Putamen (tissue), 1 donor: ENCODE measurements at regions not wholly inside any gene's neighbourhood (a gene's known extent, or its start where the extent isn't known, plus 50 kb on each side); places are given as distances from the start of the nearest gene placed in this dataset.

Experiments
- DNase-seq: peaks from one replicate; pipeline ENCODE4 v3.0.0-alpha.2; 2016; ENCODE audit warnings: low spot score

DNA sequence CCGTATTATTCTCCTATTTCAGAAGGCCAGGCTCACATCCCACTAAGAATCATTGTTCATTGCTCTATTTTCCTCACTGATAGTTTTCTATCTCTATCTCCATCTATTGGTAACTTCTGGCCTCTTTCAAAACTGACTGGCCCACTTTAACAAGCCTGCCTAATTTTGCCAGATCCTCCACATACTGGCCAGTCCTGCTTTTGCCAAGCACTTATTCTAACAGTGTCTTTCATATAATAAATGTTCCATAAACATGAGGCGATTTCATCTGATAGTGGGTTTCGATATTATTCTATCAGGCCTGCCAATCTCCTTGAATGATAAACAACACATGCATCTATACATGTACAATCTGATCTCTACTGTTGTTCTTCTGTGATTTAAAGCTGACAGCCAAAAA lies 125.9 kb upstream of the KCNH7 start:
- DNase-seq = no peak

- no peak for DNase-seq
Measured at GRCh38 chr2:162963156-162963555, 124.6 kb upstream of the KCNH7 start.

- no peak for DNase-seq
Measured at GRCh38 chr2:162945785-162946184, 107.2 kb upstream of the KCNH7 start.

DNA sequence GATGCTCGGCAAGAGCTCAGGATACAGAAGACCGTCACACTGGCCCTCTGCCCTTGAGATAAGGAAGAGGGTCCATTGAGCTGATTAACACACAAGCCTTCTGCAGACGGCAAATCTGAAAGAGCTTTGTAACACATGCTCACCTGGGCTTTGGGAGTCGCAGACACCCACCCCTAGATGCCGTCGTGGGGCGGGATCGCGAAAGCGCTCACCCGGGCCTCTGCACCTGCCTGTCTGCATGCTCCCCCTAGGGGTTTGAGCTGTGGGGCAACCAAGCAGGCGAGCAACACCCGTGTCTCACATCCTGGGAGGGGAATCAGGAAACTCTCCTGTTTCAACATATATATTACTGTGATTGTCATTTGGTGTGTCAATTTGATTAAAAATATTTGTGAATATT lies 99.8 kb upstream of the KCNH7 start:
- no peak for DNase-seq

DNA sequence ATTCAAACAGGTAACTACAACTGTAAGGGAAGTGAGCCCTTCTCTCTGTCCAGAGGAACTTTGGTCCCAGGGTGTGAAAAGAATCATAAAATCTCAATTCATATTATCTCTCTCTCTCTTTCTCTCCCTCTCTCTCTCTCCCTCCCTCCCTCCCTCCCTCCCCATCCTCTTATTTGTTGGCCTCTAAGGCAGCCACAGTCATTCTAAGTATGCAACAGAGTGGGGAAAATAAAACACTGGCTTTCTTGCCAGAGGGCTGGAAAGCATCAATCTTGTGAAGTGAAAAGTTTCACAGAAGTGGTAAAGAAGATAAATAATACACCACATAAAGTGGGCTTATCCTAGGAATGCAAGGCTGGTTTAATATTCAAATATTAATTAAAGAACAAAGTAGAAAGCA lies 95.6 kb upstream of the KCNH7 start:
- no peak for DNase-seq

DNA sequence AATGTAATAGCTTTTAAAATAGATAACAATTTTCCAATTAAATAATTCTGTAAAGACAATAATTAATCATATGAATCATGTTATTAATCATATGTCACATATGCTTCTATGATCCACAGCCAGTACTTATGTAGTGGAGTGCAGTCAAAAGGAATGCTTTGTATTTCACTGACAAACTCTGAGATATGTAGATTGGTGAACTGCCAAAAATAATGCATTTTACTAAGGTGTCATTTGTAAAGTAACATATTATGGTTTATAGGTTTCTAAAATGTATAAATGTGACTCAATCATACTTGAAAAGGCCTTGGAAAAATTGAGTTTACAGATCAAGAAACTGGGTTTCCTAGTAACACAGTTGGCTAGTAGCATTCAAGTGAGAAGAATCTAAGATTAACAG lies 93.8 kb upstream of the KCNH7 start:
- no peak for DNase-seq

DNA sequence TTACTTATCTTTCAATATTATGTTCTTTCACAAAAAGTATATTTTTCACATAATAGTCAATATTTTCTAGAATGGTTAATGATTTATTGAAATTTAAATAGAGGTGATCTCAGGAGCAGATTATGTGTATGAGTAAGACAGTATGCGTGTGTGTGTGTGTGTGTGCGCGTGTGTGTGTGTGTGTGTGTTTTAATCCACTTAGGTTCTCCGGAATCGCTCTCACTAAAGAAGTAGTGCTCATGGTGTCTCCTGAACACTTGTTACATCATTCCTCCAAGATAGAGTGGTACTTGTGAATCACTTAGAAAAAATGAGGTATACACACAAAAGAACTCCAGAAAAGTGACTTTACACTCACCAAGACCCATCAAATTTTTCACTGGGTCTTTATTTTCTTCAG lies 91.0 kb upstream of the KCNH7 start:
- DNase-seq = no peak

DNA sequence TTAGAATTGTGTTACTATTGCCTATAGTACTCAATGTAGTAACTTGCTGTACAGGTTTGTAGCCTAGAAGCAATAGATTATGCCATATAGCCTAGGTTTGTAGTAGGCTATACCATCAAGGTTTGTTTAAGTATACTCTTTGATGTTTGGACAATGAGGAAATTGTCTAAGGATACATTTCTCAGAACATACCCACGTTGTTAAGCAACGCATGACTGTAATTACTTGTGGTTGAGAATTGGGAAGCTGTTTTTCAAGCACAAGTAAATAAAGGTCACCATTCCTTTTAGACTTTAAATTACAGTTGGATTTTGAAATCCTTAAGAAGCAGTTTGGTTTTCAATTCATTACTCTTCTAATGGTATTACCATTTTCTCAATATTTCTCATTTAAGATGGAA lies 89.8 kb upstream of the KCNH7 start:
- no peak for DNase-seq

- DNase-seq = no peak
Measured at GRCh38 chr2:162926907-162927306, 88.3 kb upstream of the KCNH7 start.

DNA sequence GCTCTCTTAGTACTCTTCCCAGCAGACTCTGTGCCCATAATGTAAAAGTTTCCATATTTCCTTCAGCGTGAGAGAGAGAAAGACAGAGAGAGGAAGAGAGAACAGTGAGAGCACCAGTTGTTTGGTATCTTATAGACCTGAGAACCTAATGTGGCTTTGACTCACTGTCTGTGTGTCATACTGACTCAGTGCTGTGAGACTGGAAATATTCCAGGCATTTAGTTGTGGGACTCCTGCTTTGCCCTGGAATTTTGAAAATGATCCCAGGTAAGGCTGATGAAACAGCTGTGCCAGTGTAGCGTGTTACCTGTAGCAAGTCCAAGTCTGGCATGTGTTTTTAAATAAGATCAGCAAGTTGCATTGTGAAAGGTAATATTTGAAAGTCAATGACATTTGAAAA lies 87.9 kb upstream of the KCNH7 start:
- no peak for DNase-seq

DNA sequence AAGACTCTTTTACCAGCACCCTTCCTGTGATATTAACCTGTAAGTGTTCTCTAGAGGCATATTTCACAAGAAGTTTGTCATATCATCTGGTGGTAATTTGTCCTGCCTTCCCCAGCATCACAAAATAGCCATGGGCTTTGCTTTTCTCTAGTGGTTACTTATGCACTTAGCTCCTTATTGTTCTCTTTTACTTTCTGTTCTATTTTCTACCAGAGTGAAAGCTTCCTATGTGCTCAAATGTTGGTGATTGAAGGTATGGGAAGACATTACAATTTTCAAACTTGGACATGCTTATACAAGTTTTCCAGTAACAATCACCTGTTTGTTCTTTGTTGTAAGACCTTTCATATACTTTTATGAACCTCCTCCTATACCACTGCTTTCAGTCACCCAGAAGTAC lies 87.0 kb upstream of the KCNH7 start:
- no peak for DNase-seq

DNA sequence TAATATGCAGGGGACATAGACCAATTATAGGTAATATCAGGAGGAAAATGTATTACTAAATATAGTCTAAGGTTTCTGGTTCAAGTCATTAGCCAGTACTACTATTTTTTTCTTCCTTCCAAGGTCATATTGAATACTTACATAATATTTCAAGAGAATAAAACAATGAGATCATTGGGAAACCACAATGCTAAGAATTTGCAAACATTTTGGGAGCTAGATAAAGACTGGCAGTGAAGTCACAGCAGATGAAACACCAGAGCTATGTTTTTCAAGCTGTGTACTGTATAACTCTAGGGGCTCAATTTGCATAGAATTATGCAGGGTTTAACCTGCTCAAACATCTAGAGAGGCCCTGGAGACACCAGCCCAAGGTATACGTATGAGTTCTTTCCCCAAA lies 80.5 kb upstream of the KCNH7 start:
- DNase-seq = no peak

DNA sequence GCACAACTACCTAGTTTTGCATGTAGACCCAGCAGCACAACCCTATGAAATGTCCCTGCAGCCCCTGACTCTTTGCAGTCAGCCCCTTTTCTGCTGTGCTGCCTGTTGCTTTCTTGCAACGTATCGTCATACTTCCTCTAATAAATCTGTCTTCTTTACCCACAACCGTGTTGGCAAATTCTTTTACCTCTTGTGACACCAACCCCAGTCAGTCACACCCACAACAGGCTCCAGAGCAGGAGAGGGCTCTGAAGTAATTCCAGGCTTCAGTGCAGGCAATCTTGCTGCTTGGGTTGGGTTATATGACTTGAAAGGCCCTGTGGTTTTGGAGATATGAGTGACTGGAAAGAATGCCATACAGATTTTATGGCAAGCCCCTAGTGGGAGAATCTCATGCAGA lies 79.1 kb upstream of the KCNH7 start:
- DNase-seq = no peak

- no peak for DNase-seq
Measured at GRCh38 chr2:162916286-162916801, 77.8 kb upstream of the KCNH7 start.

DNA sequence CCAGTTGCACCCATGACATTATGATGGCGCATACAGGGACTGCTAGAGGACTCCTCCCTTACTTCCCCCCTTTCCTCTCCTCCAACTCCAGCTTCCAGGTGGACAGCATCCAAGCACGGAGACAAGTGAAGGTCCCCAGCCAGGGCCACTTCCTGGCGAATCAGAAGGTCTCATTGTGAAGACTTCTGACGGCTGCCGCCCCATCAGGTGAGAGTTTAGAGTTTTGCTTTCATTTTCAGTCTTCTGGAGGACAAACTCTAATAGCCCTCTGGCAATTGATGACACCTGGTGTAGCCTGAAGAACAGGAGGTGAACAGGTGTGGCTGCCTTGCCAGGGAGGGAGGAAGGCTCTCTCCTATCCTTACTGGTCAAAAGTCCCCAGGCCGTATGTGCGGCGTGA lies 77.3 kb upstream of the KCNH7 start:
- DNase-seq = no peak

GRCh38 chr2:162914161-162914560 lies 75.6 kb upstream of the KCNH7 start:
- no peak for DNase-seq

DNA sequence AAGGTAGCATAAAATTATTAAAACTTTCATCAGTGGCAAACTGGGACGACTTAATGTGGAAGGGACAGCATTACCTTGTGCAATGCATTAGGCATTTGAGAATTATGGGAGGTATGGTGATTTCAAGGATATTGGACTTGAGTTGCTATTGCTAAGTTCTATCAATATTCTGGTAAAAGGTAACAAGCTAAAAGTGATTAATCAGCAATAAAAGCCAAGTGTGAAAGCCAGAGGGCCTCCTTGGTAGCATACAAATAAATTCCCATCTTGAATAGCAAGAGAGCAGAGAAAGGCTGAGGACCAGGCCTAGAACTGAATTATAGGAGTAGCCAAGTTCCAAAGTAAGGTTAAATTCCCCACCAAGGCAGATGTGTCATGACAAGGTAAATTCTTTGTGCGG lies 74.2 kb upstream of the KCNH7 start:
- no peak for DNase-seq

- no peak for DNase-seq
Measured at GRCh38 chr2:162908567-162908966, 70.0 kb upstream of the KCNH7 start.

DNA sequence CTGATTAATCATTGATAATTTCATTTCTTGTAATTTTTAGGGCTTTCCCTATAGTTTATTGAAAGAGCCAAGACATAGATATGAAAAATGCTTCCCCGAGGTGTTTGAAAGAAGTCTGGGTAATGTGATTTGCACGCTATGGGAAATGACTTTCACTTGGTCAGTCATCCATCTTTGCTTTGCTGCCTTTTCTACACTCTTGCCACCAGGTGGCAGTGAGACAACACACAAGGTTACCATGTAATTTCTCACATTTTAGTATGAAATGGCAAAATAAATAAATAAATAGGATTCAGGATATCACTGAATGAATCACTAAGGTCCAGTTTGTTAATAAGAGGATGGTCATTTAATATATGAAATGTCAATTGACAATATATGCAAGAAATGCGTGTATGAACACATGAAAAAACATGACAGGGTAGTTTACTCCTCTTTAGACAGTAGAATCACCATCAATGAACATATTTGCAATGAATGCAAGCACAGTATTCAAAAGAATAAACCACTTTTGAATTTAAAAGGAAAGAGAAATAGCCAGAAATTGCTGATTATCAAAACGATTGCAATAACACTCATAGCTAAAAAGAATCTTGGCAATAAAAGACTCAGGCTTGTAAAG lies 52.2 kb upstream of the KCNH7 start:
- peak; percentile 29 for DNase-seq

DNA sequence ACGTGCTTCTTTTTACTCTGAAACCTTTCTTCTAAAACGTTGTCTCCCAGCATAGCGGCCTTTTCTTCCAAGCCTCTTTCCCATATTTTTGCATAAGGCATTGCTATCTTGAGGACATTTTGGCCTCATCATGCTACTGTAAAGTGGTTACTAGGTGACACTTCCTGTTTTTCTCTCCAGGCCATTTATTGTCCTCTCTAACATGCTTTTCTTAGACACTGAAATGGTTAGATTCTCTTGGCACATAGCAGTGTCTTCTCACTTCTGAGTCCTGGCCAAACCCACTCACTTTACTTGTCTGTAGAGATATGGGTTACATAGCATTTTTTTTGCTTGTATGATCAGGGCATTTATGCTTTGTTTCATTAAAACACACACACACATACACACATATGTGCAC lies 50.1 kb upstream of the KCNH7 start:
- no peak for DNase-seq
